Nephron (organoid): ENCODE measurements at regions not wholly inside any gene's neighbourhood (a gene's known extent, or its start where the extent isn't known, plus 50 kb on each side); places are given as distances from the start of the nearest gene placed in this dataset.
A peak's percentile ranks its signal among the peaks of the same experiment; 100 is the strongest.
"Not testable (repeated sequence)": the region's sequence is repeated elsewhere in the genome, so short reads cannot be mapped to it uniquely, and the experiment has no call there.

ENCODE experiments used
- H3K27ac Mint-ChIP-seq, 3 experiments: 2 replicates each; pipeline ENCODE4 v1.8.0; 2020; ENCODE audit warnings: mixed read lengths in 3 of 3, mild to moderate bottlenecking in 2 of 3, moderate library complexity in 1 of 3
- H3K27me3 Mint-ChIP-seq: 2 replicates; pipeline ENCODE4 v1.8.0; 2021; ENCODE audit warnings: low read depth, mild to moderate bottlenecking, moderate library complexity, mixed read lengths
- H3K36me3 Mint-ChIP-seq: 2 replicates; pipeline ENCODE4 v1.8.0; 2020; ENCODE audit warnings: low read depth, mixed read lengths
- H3K4me1 Mint-ChIP-seq: 2 replicates; pipeline ENCODE4 v1.8.0; 2020; ENCODE audit warnings: mixed read lengths
- H3K4me3 Mint-ChIP-seq, 3 experiments: 2 replicates each; pipeline ENCODE4 v1.8.0; 2020; ENCODE audit warnings: mild to moderate bottlenecking in 3 of 3, mixed read lengths in 3 of 3, moderate library complexity in 2 of 3
- H3K9me3 Mint-ChIP-seq: 2 replicates; pipeline ENCODE4 v1.8.0; 2020; ENCODE audit warnings: mixed read lengths
- CTCF ChIP-seq, 3 experiments: fragments of 200-600 bp; sonication (generic); IDR thresholded peaks; one replicate each; pipeline ENCODE4 v1.5.0; 2021; ENCODE audit warnings: antibody characterized with exemption in 3 of 3; ENCODE audit not compliant: unreplicated experiment in 3 of 3

- no peak overlapping the region for H3K4me3 Mint-ChIP-seq
- H3K27ac Mint-ChIP-seq: peak overlapping the region in 2 of 3 experiments; percentile 9 to 86
- H3K27me3 Mint-ChIP-seq: no peaks in the 10 kb centered on the region
- peaks cover 36% of the 10 kb centered on the region for H3K4me1 Mint-ChIP-seq
- H3K36me3 Mint-ChIP-seq: no peaks in the 10 kb centered on the region
- peaks cover 4% of the 10 kb centered on the region for H3K9me3 Mint-ChIP-seq
- no peak for TF ChIP-seq CTCF (IDR thresholded peaks at IDR 0.05; ENCODE audit: unreplicated experiment in 3 of 3)
These were observed 943.1 kb downstream of the NR2F1-AS1 start for GRCh38 chr5:92637960-92638359.

- H3K27me3 Mint-ChIP-seq: no peaks in the 10 kb centered on the region
- no peak overlapping the region for H3K4me3 Mint-ChIP-seq
- no peaks in the 10 kb centered on the region for H3K36me3 Mint-ChIP-seq
- peaks cover 8% of the 10 kb centered on the region for H3K9me3 Mint-ChIP-seq
- peak overlapping the region; percentile 9 to 86 (median 19) for H3K27ac Mint-ChIP-seq
- no peak for TF ChIP-seq CTCF (IDR thresholded peaks at IDR 0.05; ENCODE audit: unreplicated experiment in 3 of 3)
- H3K4me1 Mint-ChIP-seq: peaks cover 30% of the 10 kb centered on the region
These were observed 943.8 kb downstream of the NR2F1-AS1 start for GRCh38 chr5:92637247-92637646.

GRCh38 chr5:92635001-92635461, 946.0 kb downstream of the NR2F1-AS1 start:
- Mint-ChIP-seq H3K4me3 (no peak overlapping the region), H3K9me3 (peaks cover 10% of the 10 kb centered on the region), H3K36me3 (no peaks in the 10 kb centered on the region), H3K4me1 (peaks cover 10% of the 10 kb centered on the region), H3K27me3 (no peaks in the 10 kb centered on the region), H3K27ac (peak overlapping the region in 2 of 3 experiments; percentile 30 to 56)
- TF ChIP-seq CTCF (IDR thresholded peaks at IDR 0.05; ENCODE audit: unreplicated experiment in 3 of 3): no peak

- Mint-ChIP-seq H3K9me3 (peaks cover 16% of the 10 kb centered on the region), H3K27ac (peak overlapping the region; percentile 77 to 92 (median 82)), H3K4me3 (no peak overlapping the region), H3K27me3 (no peaks in the 10 kb centered on the region), H3K36me3 (peaks cover 3% of the 10 kb centered on the region), H3K4me1 (peaks cover 10% of the 10 kb centered on the region)
- TF ChIP-seq CTCF (IDR thresholded peaks at IDR 0.05; ENCODE audit: unreplicated experiment in 3 of 3): no peak
These were observed 947.0 kb downstream of the NR2F1-AS1 start for GRCh38 chr5:92633875-92634487.

GRCh38 chr5:92633176-92633575, 947.8 kb downstream of the NR2F1-AS1 start:
- H3K4me1 Mint-ChIP-seq: peaks cover 10% of the 10 kb centered on the region
- peaks cover 16% of the 10 kb centered on the region for H3K9me3 Mint-ChIP-seq
- peaks cover 3% of the 10 kb centered on the region for H3K36me3 Mint-ChIP-seq
- no peak for TF ChIP-seq CTCF (IDR thresholded peaks at IDR 0.05; ENCODE audit: unreplicated experiment in 3 of 3)
- H3K27ac Mint-ChIP-seq: peak overlapping the region; percentile 77 to 92 (median 82)
- H3K27me3 Mint-ChIP-seq: no peaks in the 10 kb centered on the region
- no peak overlapping the region for H3K4me3 Mint-ChIP-seq

GRCh38 chr5:92631237-92631701, 949.8 kb downstream of the NR2F1-AS1 start:
- H3K4me3 Mint-ChIP-seq, H3K36me3 Mint-ChIP-seq: not testable (repeated sequence)

More at GRCh38 chr5:92631237-92631701, 949.8 kb downstream of the NR2F1-AS1 start:
- not testable (repeated sequence) for H3K27ac Mint-ChIP-seq, H3K27me3 Mint-ChIP-seq
- H3K9me3 Mint-ChIP-seq: peaks cover 16% of the 10 kb centered on the region
- peaks cover 10% of the 10 kb centered on the region for H3K4me1 Mint-ChIP-seq
